ENCODE measurements at regions not wholly inside any gene's neighbourhood (a gene's known extent, or its start where the extent isn't known, plus 50 kb on each side); places are given as distances from the start of the nearest gene placed in this dataset.

DNA sequence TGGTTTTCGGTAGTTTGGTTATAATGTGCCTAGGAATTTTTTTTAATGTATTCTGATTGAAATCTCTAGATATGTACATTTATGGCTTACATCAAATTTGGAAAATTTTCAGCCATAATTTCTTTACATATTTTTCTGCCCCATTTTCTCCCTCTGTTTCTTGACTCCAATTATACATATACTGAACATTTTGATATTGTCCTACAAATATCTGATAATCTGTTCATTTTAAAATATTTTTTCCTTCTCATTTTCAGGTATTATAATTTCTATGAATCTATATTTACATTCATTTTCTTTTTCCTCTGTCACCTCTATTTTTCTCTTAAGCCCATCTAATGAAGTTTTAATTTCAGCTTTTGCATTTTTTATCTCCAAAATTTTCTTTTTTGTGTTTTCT is 82.7 kb upstream of the TMLHE start:
- no peaks in the 10 kb centered on the region for H3K27me3 ChIP-seq (ENCODE audit: control insufficient read depth, insufficient read depth, low read length)
- no CpG with 5 or more reads among the region's 1 CpG for WGBS (ENCODE audit: insufficient coverage)
- H3K9me3 ChIP-seq (ENCODE audit: control insufficient read depth, insufficient read depth, low read length), result peaks cover 2% of the 10 kb centered on the region
- H3K36me3 ChIP-seq (ENCODE audit: control insufficient read depth, insufficient read depth, low read length), result no peaks in the 10 kb centered on the region
- DNase-seq (ENCODE audit: low read depth in 4 of 6, low spot score in 6 of 6), result no peak
- H3K4me3 ChIP-seq (ENCODE audit: low read depth, low read length), result no peak overlapping the region
- no peaks in the 10 kb centered on the region for H3K4me1 ChIP-seq (ENCODE audit: control insufficient read depth, insufficient read depth, low read length)
- no peak overlapping the region for H3K27ac ChIP-seq (ENCODE audit: low read depth, low read length)

DNA sequence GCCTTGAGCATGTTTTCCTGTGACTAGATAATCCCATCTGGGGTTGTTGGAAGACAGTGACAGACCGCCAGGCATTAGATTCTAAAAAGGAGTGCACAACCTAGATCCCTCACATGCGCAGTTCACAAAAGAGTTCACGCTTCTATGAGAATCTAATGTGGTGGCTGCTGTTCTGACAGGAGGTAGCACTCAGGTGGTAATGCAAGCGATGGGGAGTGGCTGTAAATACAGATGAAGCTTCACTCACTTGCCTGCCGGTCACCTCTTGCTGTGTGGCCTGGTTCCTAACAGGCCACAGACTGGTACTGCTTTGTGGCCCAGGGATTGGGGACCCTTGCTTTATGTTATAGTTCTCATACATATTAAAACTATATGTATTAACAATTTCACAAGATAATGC is 81.9 kb upstream of the TMLHE start:
- 68% methylated on average over 4 of the region's 5 CpGs for WGBS (ENCODE audit: insufficient coverage)
- H3K4me1 ChIP-seq (ENCODE audit: control insufficient read depth, insufficient read depth, low read length), result no peaks in the 10 kb centered on the region
- no peak overlapping the region for H3K4me3 ChIP-seq (ENCODE audit: low read depth, low read length)
- H3K9me3 ChIP-seq (ENCODE audit: control insufficient read depth, insufficient read depth, low read length), result peaks cover 2% of the 10 kb centered on the region
- DNase-seq (ENCODE audit: low read depth in 4 of 6, low spot score in 6 of 6), result no peak
- H3K27ac ChIP-seq (ENCODE audit: low read depth, low read length), result no peak overlapping the region
- no peaks in the 10 kb centered on the region for H3K27me3 ChIP-seq (ENCODE audit: control insufficient read depth, insufficient read depth, low read length)
- no peaks in the 10 kb centered on the region for H3K36me3 ChIP-seq (ENCODE audit: control insufficient read depth, insufficient read depth, low read length)

DNA sequence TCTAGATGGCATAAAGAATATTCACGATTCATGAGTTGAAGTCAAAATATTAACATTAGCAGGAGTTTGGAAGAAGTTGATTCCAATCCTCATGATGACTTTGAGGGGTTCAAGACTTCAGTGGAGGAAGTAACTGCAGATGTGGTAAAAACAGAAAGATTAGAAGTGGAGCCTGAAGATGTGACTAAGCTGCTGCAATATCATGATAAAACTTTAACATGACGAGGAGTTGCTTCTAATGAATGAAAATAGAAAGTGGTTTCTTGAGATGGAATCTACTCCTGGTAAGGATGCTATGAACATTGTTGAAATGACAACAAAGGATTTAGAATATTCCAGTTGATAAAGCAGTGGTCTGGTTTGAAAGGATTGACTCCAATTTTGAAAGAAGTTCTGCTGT is 70.1 kb upstream of the TMLHE start:
- H3K4me3 ChIP-seq (ENCODE audit: low read depth, low read length), result no peak overlapping the region
- 75% methylated on average over 2 of the region's 2 CpGs for whole genome bisulfite sequencing (ENCODE audit: insufficient coverage)
- DNase-seq (ENCODE audit: low read depth in 4 of 6, low spot score in 6 of 6), result no peak
- H3K36me3 ChIP-seq (ENCODE audit: control insufficient read depth, insufficient read depth, low read length), result no peaks in the 10 kb centered on the region
- H3K27me3 ChIP-seq (ENCODE audit: control insufficient read depth, insufficient read depth, low read length), result no peaks in the 10 kb centered on the region
- no peak overlapping the region for H3K27ac ChIP-seq (ENCODE audit: low read depth, low read length)
- H3K4me1 ChIP-seq (ENCODE audit: control insufficient read depth, insufficient read depth, low read length), result no peaks in the 10 kb centered on the region
- no peaks in the 10 kb centered on the region for H3K9me3 ChIP-seq (ENCODE audit: control insufficient read depth, insufficient read depth, low read length)

DNA sequence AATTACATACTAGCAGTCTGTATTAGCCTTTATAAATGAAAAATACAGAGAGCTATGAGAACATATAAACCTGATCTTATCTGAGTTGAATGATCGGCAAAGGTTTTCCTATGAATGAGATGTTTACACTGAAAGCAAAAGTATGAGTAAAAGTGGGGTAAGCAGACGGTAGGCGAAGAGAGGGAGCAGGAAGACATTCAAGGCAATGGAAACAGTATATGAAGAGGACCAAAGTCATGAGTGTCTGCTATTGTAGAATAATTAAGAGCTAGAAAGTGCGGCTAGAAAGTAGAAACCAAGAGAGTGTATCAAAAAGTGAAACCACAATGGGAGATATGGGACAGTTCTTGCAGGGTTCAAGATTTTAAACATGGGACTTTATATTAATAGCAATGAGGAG is 67.0 kb upstream of the TMLHE start:
- WGBS (ENCODE audit: insufficient coverage), result 83% methylated on average over 4 of the region's 4 CpGs
- Histone ChIP-seq H3K4me1 (ENCODE audit: control insufficient read depth, insufficient read depth, low read length) (no peaks in the 10 kb centered on the region), H3K27me3 (ENCODE audit: control insufficient read depth, insufficient read depth, low read length) (no peaks in the 10 kb centered on the region), H3K27ac (ENCODE audit: low read depth, low read length) (no peak overlapping the region), H3K4me3 (ENCODE audit: low read depth, low read length) (no peak overlapping the region), H3K36me3 (ENCODE audit: control insufficient read depth, insufficient read depth, low read length) (no peaks in the 10 kb centered on the region), H3K9me3 (ENCODE audit: control insufficient read depth, insufficient read depth, low read length) (no peaks in the 10 kb centered on the region)
- no peak for DNase-seq (ENCODE audit: low read depth in 4 of 6, low spot score in 6 of 6)

DNA sequence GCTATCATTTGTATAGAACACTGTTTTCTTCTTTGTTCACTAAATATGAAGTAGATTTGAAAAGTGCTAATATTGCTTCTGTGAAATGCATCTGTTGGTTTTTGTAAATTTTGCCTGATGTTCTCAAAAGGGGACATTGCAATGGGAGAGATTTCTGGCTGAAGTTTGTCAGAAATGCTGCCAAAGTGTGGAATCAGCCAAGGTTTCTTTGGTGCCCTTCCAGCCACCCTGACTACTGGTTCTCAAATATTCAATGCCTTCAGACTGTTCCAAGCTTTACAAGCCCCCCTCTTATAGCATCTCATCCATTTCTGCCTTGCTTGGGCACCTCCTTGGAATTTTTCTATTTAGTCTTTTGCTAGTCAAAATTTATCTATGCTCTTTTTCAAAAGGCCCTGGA is 60.6 kb upstream of the TMLHE start:
- Histone ChIP-seq H3K4me1 (ENCODE audit: control insufficient read depth, insufficient read depth, low read length) (no peaks in the 10 kb centered on the region), H3K27me3 (ENCODE audit: control insufficient read depth, insufficient read depth, low read length) (no peaks in the 10 kb centered on the region), H3K36me3 (ENCODE audit: control insufficient read depth, insufficient read depth, low read length) (no peaks in the 10 kb centered on the region), H3K4me3 (ENCODE audit: low read depth, low read length) (no peak overlapping the region), H3K9me3 (ENCODE audit: control insufficient read depth, insufficient read depth, low read length) (no peaks in the 10 kb centered on the region), H3K27ac (ENCODE audit: low read depth, low read length) (no peak overlapping the region)
- DNase-seq (ENCODE audit: low read depth in 4 of 6, low spot score in 6 of 6), result peak in 2 of 6 donors; percentile 6 to 59

DNA sequence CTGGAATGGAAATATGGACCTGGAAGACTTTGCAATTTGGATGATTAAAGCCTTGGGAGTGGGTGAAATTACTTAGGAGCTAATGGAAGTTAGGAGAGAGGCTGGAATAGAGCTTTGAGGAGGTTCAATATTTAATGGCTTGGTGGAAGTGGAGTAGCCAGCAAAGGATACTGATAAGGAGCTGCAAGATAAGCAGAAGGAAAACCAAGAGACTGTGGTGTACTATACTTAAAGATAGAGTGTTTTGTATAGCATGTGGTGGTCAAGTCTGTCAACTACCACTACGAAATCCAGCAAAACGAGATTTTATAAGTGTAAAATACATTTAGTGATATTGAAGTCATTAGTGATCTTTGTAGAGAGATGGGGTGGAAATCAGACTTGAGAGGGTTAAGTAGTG is 54.0 kb upstream of the TMLHE start:
- no CpG with 5 or more reads among the region's 2 CpGs for WGBS (ENCODE audit: insufficient coverage)
- DNase-seq (ENCODE audit: low read depth in 4 of 6, low spot score in 6 of 6), result no peak
- H3K9me3 ChIP-seq (ENCODE audit: control insufficient read depth, insufficient read depth, low read length), result peaks cover 6% of the 10 kb centered on the region
- H3K4me3 ChIP-seq (ENCODE audit: low read depth, low read length), result no peak overlapping the region
- no peak overlapping the region for H3K27ac ChIP-seq (ENCODE audit: low read depth, low read length)
- no peaks in the 10 kb centered on the region for H3K27me3 ChIP-seq (ENCODE audit: control insufficient read depth, insufficient read depth, low read length)
- no peaks in the 10 kb centered on the region for H3K4me1 ChIP-seq (ENCODE audit: control insufficient read depth, insufficient read depth, low read length)
- H3K36me3 ChIP-seq (ENCODE audit: control insufficient read depth, insufficient read depth, low read length), result no peaks in the 10 kb centered on the region
